Panc1 (cell line): ENCODE measurements at regions not wholly inside any gene's neighbourhood (a gene's known extent, or its start where the extent isn't known, plus 50 kb on each side); places are given as distances from the start of the nearest gene placed in this dataset.

Source experiments
- ATAC-seq: fragments of 200-7000 bp; cut with Tn5 transposase; 2 replicates; pipeline ENCODE4 v1.9.1; 2020; ENCODE audit warnings: mild to moderate bottlenecking, moderate library complexity
- BruUV-seq: library from RNA; stranded (reverse); fragments of 400-500 nt; replicated peaks from 2 replicates; lab custom pipeline; 2021; lab: Mats Ljungman, UMichigan
- CTCF ChIA-PET: fragments of 300-600 bp; sonication (Branson Sonifier 250); formaldehyde crosslinking; loops from one replicate; lab custom pipeline; 2022; ENCODE audit warnings: antibody characterized with exemption; lab: Charles Lee
- POLR2A ChIA-PET: fragments of 300-600 bp; sonication (Branson Sonifier 250); formaldehyde crosslinking; loops from one replicate; lab custom pipeline; 2022; ENCODE audit warnings: antibody characterized with exemption; lab: Charles Lee
- DNase-seq: peaks from one replicate; pipeline ENCODE4 v3.0.0-alpha.2; 2010; ENCODE audit warnings: low read depth, low spot score
- H3K27ac ChIP-seq: 2 replicates; pipeline ENCODE4 v1.5.1; 2011; ENCODE audit warnings: mild to moderate bottlenecking, low read length, inconsistent platforms
- H3K27me3 ChIP-seq: fragments of 200-500 bp; sonication (Bioruptor generic); 2 replicates; pipeline ENCODE4 v1.6.0; 2014; ENCODE audit warnings: low read length, inconsistent platforms; ENCODE audit not compliant: control insufficient read depth, insufficient read depth
- H3K36me3 ChIP-seq: fragments of 200-500 bp; sonication (Bioruptor generic); 2 replicates; pipeline ENCODE4 v1.5.1; 2014; ENCODE audit warnings: inconsistent platforms, mild to moderate bottlenecking, low read length, moderate library complexity; ENCODE audit not compliant: control insufficient read depth, insufficient read depth
- H3K4me1 ChIP-seq: 2 replicates; pipeline ENCODE4 v1.5.1; 2011; ENCODE audit warnings: inconsistent platforms, mild to moderate bottlenecking, low read length, moderate library complexity; ENCODE audit not compliant: control insufficient read depth, insufficient read depth
- H3K4me3 ChIP-seq, 2 experiments: 2 replicates each; pipeline ENCODE4 v1.5.1; 2011 to 2012; ENCODE audit warnings: low read depth in 2 of 2, low read length in 2 of 2, mild to moderate bottlenecking in 2 of 2, inconsistent platforms in 1 of 2, moderate library complexity in 1 of 2
- H3K9me3 ChIP-seq: fragments of 200-500 bp; sonication (Bioruptor generic); 2 replicates; pipeline ENCODE4 v1.5.1; 2014; ENCODE audit warnings: low read depth, mild to moderate bottlenecking, inconsistent platforms, low read length, moderate library complexity; ENCODE audit not compliant: control insufficient read depth, insufficient read depth
- POLR2AphosphoS5 ChIP-seq: IDR thresholded peaks from 2 replicates; pipeline ENCODE4 v1.6.1; 2012; ENCODE audit warnings: mild to moderate bottlenecking, low read depth, low read length, moderate library complexity
- SIN3A ChIP-seq: IDR thresholded peaks from 2 replicates; pipeline ENCODE4 v1.6.1; 2012; ENCODE audit warnings: low read depth, mild to moderate bottlenecking, low read length, moderate library complexity, borderline replicate concordance; ENCODE audit not compliant: insufficient read depth
- TCF7L2 ChIP-seq: IDR thresholded peaks from 2 replicates; pipeline ENCODE4 v1.6.1; 2011; ENCODE audit warnings: mild to moderate bottlenecking, low read depth, low read length, inconsistent platforms
- in situ Hi-C: cut with HindIII; loops from 2 replicates; pipeline ENCODE4 v1.10.0; 2016; ENCODE audit warnings: low sequenced_read_pairs, low pct_unique_long_range_greater_than_20kb
- intact Hi-C: fragments of 100-400 bp; cut with micrococcal nuclease; formaldehyde crosslinking; loops from one replicate; pipeline ENCODE4 v1.10.0; 2022; ENCODE audit not compliant: unreplicated experiment
- TF ChIP-seq, protein P1 (sequence below), 2 experiments: IDR thresholded peaks; 2 replicates each; pipeline ENCODE4 v1.6.1; 2011 to 2012; ENCODE audit warnings: low read depth in 2 of 2, control low read depth in 1 of 2, low read length in 1 of 2, mild to moderate bottlenecking in 1 of 2, moderate library complexity in 1 of 2; ENCODE audit not compliant: insufficient read depth in 1 of 2
- TF ChIP-seq, protein P2 (sequence below): fragments of 450-650 bp; IDR thresholded peaks from 2 replicates; pipeline ENCODE4 v1.5.1; 2017; ENCODE audit warnings: mild to moderate bottlenecking

DNA sequence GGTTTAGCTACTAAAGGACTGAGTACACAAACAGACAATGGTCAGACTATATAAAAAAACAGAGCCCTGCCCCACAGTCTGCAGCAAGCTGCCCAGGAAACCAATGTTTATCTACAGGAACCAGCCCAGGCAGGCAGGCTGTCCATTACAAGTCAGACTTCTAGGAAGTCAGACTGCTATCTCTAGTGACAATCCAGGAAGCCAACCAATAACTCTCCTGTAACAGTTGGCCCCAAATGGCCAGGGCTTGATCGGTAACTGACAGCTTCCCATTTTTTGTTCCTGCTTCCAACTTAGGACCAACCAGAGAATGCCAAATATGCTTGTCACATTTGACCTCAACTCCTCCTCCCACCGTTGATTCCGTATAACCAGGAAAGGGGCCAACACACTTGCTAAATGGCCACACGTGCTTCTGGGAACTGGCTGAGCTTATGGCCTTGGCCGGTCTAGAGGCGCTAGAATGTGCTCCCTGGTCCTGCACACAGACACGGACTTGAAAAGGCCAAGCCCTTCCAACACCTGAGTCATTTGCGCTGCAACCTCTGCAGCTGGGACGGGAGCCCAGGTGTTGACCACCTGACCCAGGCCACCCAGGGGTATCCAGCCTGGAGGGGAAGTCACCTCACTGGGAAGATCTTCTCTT lies 79.6 kb upstream of the CDK20 start:
- intact Hi-C loops = no loop called here

DNA sequence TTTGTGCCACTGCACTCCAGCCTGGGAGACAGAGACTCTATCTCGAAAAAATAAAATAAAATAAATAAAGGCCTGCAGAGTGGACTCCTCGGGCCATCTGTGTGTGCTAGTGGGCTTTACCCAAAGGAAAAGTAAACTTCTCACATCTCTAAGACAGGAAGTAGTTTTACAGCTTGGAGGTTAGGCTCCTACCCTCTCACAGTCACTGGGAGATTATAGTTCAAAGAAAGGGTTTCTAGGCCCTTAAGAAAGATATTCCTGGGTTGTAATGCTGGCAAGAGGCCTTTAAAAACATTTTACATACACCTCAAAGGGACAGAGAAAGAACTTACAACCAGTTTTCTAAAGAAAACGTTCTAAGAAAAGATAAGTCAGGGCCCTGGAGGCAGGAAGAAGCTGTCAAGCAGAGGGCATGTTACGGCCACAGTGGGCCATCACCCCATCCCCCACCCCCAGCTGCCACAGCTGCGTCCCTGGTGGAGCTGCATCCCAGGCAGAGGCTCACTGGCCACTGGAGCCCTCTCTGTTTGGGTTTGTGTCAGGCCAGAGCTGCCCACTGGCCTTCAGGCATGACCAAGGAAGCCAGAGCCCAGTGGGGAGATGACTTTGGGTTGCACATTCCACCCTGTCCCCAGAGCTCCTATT lies 78.1 kb upstream of the CDK20 start:
- ATAC-seq (no peak), DNase-seq (no peak)
- Histone ChIP-seq H3K36me3 (no peaks in the 10 kb centered on the region), H3K27me3 (no peaks in the 10 kb centered on the region), H3K4me3 (no peak overlapping the region), H3K9me3 (no peaks in the 10 kb centered on the region), H3K27ac (peak overlapping the region; percentile 48; the same call in 1 of the 2 replicates), H3K4me1 (no peaks in the 10 kb centered on the region)
- ChIA-PET POLR2A (no interaction called here), CTCF (no interaction called here)
- TF ChIP-seq, protein P1, sequence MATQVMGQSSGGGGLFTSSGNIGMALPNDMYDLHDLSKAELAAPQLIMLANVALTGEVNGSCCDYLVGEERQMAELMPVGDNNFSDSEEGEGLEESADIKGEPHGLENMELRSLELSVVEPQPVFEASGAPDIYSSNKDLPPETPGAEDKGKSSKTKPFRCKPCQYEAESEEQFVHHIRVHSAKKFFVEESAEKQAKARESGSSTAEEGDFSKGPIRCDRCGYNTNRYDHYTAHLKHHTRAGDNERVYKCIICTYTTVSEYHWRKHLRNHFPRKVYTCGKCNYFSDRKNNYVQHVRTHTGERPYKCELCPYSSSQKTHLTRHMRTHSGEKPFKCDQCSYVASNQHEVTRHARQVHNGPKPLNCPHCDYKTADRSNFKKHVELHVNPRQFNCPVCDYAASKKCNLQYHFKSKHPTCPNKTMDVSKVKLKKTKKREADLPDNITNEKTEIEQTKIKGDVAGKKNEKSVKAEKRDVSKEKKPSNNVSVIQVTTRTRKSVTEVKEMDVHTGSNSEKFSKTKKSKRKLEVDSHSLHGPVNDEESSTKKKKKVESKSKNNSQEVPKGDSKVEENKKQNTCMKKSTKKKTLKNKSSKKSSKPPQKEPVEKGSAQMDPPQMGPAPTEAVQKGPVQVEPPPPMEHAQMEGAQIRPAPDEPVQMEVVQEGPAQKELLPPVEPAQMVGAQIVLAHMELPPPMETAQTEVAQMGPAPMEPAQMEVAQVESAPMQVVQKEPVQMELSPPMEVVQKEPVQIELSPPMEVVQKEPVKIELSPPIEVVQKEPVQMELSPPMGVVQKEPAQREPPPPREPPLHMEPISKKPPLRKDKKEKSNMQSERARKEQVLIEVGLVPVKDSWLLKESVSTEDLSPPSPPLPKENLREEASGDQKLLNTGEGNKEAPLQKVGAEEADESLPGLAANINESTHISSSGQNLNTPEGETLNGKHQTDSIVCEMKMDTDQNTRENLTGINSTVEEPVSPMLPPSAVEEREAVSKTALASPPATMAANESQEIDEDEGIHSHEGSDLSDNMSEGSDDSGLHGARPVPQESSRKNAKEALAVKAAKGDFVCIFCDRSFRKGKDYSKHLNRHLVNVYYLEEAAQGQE (IDR thresholded peaks at IDR 0.05; ENCODE audit: insufficient read depth in 1 of 2, low read depth in 2 of 2, low read length in 1 of 2) = no peak
- TF ChIP-seq SIN3A = no peak
- TF ChIP-seq, protein P2, sequence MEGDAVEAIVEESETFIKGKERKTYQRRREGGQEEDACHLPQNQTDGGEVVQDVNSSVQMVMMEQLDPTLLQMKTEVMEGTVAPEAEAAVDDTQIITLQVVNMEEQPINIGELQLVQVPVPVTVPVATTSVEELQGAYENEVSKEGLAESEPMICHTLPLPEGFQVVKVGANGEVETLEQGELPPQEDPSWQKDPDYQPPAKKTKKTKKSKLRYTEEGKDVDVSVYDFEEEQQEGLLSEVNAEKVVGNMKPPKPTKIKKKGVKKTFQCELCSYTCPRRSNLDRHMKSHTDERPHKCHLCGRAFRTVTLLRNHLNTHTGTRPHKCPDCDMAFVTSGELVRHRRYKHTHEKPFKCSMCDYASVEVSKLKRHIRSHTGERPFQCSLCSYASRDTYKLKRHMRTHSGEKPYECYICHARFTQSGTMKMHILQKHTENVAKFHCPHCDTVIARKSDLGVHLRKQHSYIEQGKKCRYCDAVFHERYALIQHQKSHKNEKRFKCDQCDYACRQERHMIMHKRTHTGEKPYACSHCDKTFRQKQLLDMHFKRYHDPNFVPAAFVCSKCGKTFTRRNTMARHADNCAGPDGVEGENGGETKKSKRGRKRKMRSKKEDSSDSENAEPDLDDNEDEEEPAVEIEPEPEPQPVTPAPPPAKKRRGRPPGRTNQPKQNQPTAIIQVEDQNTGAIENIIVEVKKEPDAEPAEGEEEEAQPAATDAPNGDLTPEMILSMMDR = no peak
- TF ChIP-seq TCF7L2 = no peak
- no peak for TF ChIP-seq POLR2AphosphoS5
- in situ Hi-C loops = no loop called here
- BruUV-seq = no TSS peak
- intact Hi-C loops = no loop called here

More for the DNA sequence above, 79.6 kb upstream of the CDK20 start:
- Histone ChIP-seq H3K36me3 (no peaks in the 10 kb centered on the region), H3K27me3 (no peaks in the 10 kb centered on the region), H3K27ac (no peak overlapping the region), H3K4me1 (no peaks in the 10 kb centered on the region), H3K4me3 (no peak overlapping the region), H3K9me3 (no peaks in the 10 kb centered on the region)
- DNase-seq (no peak), ATAC-seq (no peak)
- TF ChIP-seq, protein P2 = no peak
- TF ChIP-seq SIN3A (no peak), TCF7L2 (no peak), POLR2AphosphoS5 (no peak)
- TF ChIP-seq, protein P1 (IDR thresholded peaks at IDR 0.05; ENCODE audit: insufficient read depth in 1 of 2, low read depth in 2 of 2, low read length in 1 of 2) = no peak
- BruUV-seq = no TSS peak
- in situ Hi-C loops = no loop called here
- ChIA-PET POLR2A (interaction anchor here (0.5 kb wide), 1 partner anchor 516 kb away, joined by 3 read pairs; no protein-coding TSS in a partner anchor), CTCF (no interaction called here)
